ENCODE measurements at regions not wholly inside any gene's neighbourhood (a gene's known extent, or its start where the extent isn't known, plus 50 kb on each side); places are given as distances from the start of the nearest gene placed in this dataset.

- no peak for DNase-seq (ENCODE audit: low read depth in 2 of 2)
Observed at GRCh38 chr16:59238246-59238645, 504.1 kb upstream of the GOT2 start.

GRCh38 chr16:59236804-59237458 lies 502.8 kb upstream of the GOT2 start:
- DNase-seq (ENCODE audit: low read depth in 2 of 2) = no peak

GRCh38 chr16:59224401-59224800 lies 490.3 kb upstream of the GOT2 start:
- DNase-seq (ENCODE audit: low read depth in 2 of 2) = no peak

- DNase-seq (ENCODE audit: low read depth in 2 of 2) = no peak
Observed at GRCh38 chr16:59220011-59220410, 485.9 kb upstream of the GOT2 start.

GRCh38 chr16:59216291-59216690 lies 482.2 kb upstream of the GOT2 start:
- DNase-seq (ENCODE audit: low read depth in 2 of 2) = no peak

GRCh38 chr16:59214455-59214854 lies 480.3 kb upstream of the GOT2 start:
- no peak for DNase-seq (ENCODE audit: low read depth in 2 of 2)

GRCh38 chr16:59213952-59214351 lies 479.8 kb upstream of the GOT2 start:
- DNase-seq (ENCODE audit: low read depth in 2 of 2) = no peak

GRCh38 chr16:59212492-59213024 lies 478.4 kb upstream of the GOT2 start:
- no peak for DNase-seq (ENCODE audit: low read depth in 2 of 2)

- DNase-seq (ENCODE audit: low read depth in 2 of 2) = no peak
Observed at GRCh38 chr16:59210955-59211541, 476.9 kb upstream of the GOT2 start.

GRCh38 chr16:59205403-59205802 lies 471.3 kb upstream of the GOT2 start:
- DNase-seq (ENCODE audit: low read depth in 2 of 2) = no peak

GRCh38 chr16:59204589-59204988 lies 470.5 kb upstream of the GOT2 start:
- DNase-seq (ENCODE audit: low read depth in 2 of 2) = no peak

GRCh38 chr16:59202233-59202862 lies 468.2 kb upstream of the GOT2 start:
- no peak for DNase-seq (ENCODE audit: low read depth in 2 of 2)

GRCh38 chr16:59201821-59202220 lies 467.7 kb upstream of the GOT2 start:
- no peak for DNase-seq (ENCODE audit: low read depth in 2 of 2)

GRCh38 chr16:59201160-59201559 lies 467.0 kb upstream of the GOT2 start:
- DNase-seq (ENCODE audit: low read depth in 2 of 2) = no peak

- no peak for DNase-seq (ENCODE audit: low read depth in 2 of 2)
Observed at GRCh38 chr16:59198487-59198886, 464.4 kb upstream of the GOT2 start.

GRCh38 chr16:59195242-59195641 lies 461.1 kb upstream of the GOT2 start:
- DNase-seq (ENCODE audit: low read depth in 2 of 2) = no peak

GRCh38 chr16:59193637-59194036 lies 459.5 kb upstream of the GOT2 start:
- DNase-seq (ENCODE audit: low read depth in 2 of 2) = no peak

GRCh38 chr16:59192551-59193199 lies 458.6 kb upstream of the GOT2 start:
- DNase-seq (ENCODE audit: low read depth in 2 of 2) = no peak

- DNase-seq (ENCODE audit: low read depth in 2 of 2) = no peak
Observed at GRCh38 chr16:59190731-59191130, 456.6 kb upstream of the GOT2 start.

GRCh38 chr16:59188029-59188428 lies 453.9 kb upstream of the GOT2 start:
- DNase-seq (ENCODE audit: low read depth in 2 of 2) = no peak

GRCh38 chr16:59181821-59182420 lies 447.8 kb upstream of the GOT2 start:
- DNase-seq (ENCODE audit: low read depth in 2 of 2) = no peak

GRCh38 chr16:59180083-59180476 lies 446.0 kb upstream of the GOT2 start:
- DNase-seq (ENCODE audit: low read depth in 2 of 2) = no peak

Data from stimulated activated CD4-positive, alpha-beta T cell treated with anti-CD3 and anti-CD28 coated beads, Interleukin-1b, Interleukin-23, amount 100 ng/mL, for 1 hour (primary cell).